GM11168 (cell line): ENCODE measurements at regions not wholly inside any gene's neighbourhood (a gene's known extent, or its start where the extent isn't known, plus 50 kb on each side); places are given as distances from the start of the nearest gene placed in this dataset.
"Not testable (repeated sequence)": the region's sequence is repeated elsewhere in the genome, so short reads cannot be mapped to it uniquely, and the experiment has no call there.

ENCODE experiments used
- in situ Hi-C: fragments of 300-500 bp; cut with MboI; formaldehyde crosslinking; loops from one replicate; pipeline ENCODE4 v1.12.0; 2022; ENCODE audit warnings: low sequenced_read_pairs; ENCODE audit not compliant: unreplicated experiment

DNA sequence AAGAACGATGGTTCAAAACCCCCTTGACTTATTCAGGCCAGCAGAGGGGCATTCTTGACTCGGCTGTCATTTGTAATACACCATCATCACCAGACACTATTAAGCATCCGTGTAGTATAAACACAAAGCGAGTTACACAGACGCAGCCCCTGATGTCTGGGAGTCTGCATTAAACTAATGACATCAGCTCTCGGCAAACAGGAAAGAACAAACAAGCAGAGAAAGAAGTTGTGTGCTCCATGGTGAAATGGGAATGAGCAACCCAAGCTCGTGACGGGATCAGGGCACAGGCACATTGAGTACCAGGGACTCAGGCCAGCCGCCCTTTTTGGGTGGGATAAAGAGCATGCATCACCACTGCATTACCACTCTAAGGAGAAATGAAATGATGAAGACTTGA lies 460.1 kb downstream of the MED13L start:
- in situ Hi-C loops = no loop called here

DNA sequence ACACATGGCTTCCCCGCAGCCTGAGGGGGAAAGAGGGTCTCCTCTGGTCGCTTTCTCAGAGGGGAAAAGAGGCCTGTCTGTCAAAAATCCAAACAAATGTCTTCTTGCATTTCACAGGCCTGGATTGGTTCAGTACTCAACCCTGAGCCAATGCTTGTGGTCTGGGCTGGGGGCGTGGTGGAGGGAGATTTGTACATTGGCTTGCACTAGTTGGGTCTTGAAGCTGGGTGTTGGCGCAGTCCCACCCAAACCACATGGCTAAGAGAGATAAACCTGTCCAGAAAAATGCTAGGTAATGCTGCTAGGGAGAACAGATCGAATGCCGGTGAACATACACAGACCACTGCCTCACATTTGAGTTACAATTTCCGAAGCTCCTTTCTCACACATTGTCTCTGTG lies 461.6 kb downstream of the MED13L start:
- in situ Hi-C loops = no loop called here

DNA sequence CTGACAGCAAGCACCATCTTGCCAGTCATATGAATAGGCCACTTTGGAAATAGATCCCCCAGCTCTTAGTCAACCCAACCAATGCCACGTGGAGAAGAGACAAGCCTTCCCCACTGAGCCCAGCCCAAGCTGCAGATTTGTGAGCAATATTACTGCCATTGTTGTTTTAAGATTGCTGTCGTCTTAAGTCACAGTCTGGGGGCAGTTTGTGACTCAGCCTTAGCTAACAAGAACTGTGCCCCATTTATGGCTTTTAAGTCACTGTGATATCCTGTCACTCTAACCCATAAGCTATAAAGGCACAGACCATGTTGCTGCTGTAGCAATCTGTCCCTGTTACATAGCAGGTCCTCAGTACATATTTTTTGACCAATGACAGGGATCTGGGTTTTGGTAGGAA lies 464.2 kb downstream of the MED13L start:
- in situ Hi-C loops = no loop called here

DNA sequence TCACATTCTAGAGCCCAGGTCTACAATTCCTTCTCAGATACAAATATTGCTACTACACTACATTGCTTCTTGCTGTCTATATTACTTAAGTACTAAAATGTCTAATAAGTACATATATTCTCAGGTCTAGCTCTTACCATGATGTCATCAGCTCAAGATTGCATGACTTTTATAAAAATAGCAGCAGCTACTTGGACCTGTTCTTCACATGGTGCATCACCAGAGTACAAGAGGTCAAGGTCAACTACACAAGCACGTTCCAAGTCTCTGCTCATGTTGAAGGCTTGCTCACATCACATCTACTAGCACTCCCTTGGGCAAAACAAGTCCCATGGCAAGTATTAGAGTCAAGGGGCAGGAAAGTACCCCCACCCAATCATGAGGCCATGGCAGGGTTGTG lies 465.6 kb downstream of the MED13L start:
- in situ Hi-C loops = no loop called here

DNA sequence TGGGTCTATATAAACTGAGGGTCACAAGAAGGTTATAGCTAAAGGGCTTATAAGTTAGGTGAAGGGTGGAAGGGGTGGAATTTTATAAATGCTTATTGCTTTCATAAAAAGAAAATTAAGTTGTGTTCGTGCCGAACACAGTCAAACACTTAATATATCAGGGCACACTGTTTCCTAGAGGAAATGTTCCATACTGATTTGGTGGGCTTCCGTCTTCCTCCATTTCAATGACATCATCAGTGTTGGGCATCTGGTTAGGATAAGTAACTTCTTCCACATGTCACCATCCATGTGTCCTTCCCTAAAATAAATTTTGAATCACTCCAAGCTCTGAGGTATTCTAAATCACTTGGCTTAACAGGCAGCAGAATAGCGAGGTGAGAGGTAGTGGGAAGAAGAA lies 466.4 kb downstream of the MED13L start:
- in situ Hi-C loops = no loop called here

DNA sequence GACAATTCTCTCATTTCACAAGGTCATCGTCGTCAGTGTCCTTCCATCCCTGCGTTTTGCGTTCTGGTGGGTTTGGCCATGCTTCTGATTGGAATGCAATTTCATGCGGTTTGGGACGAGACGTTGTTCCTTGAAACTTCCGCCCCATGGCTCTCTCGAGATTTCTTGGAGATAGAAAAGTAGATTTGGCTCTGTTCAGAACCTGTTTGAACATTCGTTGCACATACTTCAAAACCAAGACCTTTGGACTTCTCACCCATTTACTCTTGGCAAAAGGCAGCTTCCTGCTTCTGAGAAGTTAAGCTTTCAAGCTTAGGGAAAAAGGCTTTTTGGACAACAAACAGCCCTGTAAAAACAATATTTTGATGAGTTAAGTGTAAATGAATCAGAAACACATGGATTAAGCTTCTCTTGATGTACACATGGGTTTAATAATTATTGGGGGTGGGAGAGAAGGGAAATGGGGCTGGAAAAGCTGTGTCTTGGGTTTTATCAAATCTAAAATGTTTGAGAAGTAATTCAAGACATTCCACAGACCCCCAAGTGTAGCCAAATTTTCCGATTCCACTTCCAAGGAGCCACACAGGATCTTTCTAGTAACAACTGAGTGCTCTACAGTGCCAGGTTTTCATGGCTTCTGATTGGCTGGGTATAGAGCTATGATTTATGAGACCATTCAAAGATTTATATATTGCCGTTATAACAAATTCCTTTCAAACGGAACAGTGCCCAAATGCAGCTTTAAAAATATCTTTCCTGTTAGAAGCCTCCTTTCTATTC lies 467.2 kb downstream of the MED13L start:
- in situ Hi-C loops = no loop called here

DNA sequence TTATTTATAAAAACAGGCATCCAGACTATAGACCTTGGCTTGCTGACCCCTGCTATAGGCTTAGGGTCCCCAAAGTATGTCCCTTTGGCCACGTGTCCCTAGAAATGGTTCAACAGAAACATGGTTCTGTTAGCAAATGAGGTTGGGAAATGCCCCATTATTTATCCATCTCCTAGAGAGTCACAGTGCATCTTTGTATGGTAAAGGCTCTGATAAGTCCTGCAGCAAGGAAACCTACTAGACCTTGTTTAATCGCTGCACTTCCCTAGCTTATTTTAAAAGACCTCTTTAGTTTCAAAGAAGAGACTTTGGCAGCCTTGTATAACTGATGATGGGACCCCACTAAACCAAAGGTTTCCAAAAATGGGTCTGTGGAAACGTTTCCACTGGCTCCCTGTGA lies 471.5 kb downstream of the MED13L start:
- in situ Hi-C loops = no loop called here

DNA sequence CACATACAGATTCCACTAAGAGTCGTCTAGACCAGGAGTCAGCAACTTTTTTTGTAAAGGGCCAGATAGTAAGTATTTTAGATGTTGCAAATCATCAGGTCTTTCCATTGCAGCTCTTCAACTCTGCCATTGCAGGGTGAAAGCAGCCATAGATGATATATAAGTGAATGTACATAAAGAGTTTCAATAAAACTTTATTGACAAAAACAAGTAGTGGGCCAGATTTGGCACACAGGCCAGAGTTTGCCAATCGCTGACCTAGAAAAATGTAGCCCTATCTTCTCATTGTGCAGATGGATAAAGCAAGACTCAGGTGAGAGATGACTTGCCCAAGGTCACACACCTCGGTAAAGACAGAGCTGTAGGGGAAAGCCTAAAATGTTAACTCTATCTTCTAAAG lies 474.7 kb downstream of the MED13L start:
- in situ Hi-C loops = no loop called here

DNA sequence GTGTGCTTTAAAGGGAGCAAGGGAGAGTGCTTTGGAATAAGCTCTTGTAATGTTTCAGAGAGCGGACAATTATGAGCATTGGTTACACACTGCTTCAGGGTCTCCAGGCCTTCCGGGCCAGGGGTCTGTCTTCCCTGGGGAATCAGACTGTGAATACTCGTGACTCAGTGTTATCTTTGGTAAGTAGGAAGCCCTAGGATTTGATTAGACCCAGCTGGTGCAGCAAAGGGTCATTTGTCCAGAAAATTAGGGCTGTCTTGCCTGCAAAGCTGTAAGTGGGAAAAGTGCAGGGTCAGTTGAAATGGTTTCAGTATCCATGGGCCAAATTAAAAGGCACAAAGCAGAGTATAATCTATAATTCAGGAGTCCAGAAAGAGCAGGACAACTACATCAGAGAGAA lies 475.6 kb downstream of the MED13L start:
- in situ Hi-C loops = no loop called here

DNA sequence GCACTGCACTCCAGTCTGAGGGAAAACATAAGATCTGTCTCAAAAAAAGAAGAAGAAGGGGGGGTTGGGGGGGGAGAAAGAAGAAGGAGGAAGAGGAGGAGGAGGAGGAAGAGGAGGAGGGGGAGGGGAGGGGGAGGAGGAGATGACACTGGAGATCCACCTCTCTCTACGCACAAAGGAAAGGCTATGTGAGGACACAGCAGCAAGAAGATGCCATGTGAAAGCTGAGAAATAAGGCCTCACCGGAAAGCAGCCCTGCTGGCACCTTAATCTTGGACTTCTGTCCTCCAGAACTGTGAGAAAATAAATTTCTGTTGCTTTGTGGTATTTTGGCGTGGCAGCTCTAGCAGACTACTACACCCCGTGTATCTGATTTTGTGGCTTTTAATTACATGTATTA lies 477.9 kb downstream of the MED13L start:
- in situ Hi-C loops = no loop called here

DNA sequence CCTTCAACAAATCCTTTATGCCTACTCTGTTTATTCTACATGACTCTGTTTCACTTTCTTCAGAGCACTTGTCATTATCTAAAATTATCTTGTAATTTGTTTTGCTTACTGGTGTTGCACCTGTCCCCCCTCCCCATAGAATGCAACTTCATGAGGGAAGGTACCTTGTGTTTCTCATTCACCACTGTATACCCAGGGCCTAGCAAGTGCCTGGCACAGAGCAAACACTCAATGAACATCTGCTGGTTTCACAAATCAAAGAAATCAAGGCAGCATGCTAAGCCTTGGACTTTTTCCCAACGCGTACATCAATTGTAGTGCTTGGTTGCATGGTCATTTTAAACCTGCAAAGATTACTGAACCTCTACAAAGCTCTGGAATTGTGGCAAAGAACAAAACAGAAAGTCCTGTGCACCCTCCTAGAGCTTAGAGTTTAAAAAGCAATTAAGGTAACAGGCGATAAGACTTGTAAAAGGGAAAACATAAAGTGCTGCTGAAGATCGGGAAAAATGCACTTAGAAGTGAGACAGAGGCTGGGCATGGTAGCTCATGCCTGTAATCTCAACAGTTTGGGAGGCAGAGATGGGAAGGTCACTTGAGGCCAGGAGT lies 479.1 kb downstream of the MED13L start:
- in situ Hi-C loops = no loop called here

DNA sequence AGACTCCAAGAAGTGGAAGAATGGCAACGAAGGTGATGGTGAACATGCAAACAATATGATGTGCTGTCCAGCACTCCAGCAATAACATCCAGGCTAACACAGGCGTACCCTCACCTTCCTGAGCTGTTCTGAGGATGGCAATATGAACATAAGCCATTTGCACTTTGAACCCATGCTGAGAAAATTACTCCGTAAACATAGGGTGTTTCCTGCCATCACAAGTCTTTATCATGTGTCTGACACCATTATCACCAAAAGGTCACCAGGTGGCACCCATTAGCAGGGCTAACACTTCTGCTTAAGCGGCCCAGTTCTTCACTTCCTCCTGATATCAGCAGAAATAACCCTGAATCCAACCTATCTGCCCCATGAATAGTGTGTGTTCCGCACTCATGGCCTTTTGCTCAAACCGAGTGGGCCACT lies 482.8 kb downstream of the MED13L start:
- in situ Hi-C loops = no loop called here

DNA sequence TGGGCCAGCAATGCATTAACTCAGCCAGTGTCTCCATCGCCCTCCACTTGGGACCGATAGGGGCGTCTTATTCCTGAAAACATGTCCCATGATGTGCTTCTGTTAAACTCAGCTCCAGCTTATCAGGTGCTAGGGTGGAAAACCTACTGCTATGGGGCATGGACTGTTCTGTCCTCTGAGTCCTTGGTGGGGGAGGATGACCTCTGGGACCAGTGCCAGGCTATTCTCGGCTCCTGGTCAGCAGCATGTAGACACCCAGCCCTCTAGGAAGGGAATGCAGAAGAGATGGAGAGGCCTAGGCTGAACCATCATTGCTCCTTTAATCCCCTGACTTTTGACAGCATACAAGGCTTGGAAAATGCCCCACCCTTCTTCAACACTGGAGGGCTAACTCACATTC lies 486.2 kb downstream of the MED13L start:
- in situ Hi-C loops = no loop called here

DNA sequence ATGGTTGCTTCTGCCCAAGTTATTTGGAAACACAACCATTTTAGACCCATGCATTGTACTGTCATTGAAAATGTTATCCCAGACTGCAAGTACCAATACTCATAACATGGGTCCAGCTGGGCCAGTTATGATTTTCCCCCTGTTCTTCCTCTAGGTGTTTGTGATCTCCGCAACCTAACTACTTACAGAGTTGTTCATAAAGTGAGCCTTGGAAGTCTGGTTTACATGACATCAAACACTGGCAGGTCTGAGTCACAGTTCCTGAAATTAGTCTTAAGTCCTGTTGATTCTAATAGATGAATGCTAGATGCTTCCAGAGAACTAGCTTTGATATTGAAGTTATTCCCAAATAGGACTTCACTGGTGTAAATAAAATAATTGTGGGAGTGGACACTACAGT lies 487.0 kb downstream of the MED13L start:
- in situ Hi-C loops = no loop called here

DNA sequence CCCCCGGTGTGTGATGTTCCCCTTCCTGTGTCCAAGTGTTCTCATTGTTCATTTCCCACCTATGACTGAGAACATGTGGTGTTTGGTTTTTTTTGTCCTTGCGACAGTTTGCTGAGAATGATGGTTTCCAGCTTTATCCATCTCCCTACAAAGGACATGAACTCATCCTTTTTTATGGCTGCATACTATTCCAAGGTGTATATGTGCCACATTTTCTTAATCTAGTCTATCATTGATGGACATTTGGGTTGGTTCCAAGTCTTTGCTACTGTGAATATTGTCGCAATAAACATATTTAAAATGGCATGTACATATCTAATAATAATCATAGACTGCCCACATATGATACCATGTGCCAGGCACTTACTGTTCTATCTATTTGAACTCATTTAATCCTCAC lies 491.0 kb downstream of the MED13L start:
- in situ Hi-C loops = not testable (repeated sequence)

DNA sequence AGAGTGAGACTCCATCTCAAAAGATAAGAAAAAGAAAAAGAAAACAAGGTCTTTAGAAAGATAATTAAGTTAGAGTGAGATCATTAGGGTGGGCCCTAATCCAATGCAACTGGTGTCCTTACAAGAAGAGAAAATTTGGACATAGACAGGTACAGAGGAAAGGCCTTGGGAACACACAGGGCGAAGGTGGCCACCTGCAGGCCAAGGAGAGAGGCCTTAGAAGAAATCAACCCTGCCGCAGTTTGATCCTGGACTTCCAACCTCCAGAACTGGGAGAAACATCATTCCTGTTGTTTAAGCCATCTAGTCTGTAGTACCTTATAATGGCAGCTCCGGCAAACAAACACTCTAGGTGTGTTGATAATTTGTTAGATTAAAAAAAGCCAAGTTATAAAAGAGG lies 491.9 kb downstream of the MED13L start:
- in situ Hi-C loops = no loop called here

DNA sequence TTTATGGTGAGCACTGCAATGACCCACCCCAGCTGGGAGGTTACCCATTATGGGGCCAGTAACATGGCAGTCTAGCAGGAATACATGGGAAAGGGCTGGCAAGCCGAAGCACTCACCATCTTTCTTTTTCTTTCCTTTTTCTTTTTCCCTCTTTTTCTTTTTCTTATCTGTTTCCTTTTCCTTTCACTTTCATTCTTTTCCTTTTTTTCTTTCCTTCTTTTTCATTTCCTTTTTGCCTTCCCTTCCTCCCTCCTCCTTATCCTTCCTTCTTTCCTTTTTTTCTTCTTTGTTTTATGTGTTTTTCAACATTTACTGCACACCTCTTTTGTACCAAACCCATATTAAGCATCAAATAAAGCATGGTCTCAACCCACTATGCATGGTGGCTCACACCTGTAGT lies 501.1 kb downstream of the MED13L start:
- in situ Hi-C loops = no loop called here

DNA sequence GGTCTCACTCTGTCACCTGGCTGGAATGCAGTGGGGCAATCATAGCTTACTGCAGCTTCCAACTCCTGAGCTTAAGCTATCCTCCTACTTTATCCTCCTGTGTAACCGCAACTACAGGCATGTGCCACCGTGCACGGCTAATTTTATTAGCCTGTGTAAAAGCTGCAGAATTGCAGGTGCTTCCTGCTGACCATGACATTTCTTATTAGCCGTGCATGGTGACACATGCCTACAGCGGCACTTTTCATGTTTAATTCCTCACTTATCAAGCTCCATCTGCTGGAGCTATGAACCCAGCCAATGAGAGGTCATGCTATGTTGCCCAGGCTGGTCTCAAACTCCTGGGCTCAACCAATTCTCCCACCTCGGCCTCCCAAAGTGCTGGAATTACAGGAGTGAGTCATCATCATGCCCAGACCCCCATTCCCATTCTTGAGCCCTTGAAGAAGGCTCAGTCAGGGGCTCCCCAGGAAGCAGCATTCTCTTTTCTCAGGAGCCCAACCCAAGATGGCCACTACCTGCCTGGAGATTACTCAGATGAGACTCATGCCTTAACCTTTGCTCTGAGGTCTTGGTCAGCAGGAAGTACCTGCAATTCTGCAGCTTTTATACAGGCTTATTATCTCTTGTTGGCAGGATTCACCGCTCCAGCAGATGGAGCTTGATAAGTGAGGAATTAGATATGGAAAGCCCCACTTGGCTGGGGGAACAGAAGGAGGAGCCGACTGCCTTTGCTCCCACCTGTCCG lies 503.2 kb downstream of the MED13L start:
- in situ Hi-C loops = loop anchor here (25.0 kb wide), 1 partner anchor 1137 kb away; no protein-coding TSS in a partner anchor

DNA sequence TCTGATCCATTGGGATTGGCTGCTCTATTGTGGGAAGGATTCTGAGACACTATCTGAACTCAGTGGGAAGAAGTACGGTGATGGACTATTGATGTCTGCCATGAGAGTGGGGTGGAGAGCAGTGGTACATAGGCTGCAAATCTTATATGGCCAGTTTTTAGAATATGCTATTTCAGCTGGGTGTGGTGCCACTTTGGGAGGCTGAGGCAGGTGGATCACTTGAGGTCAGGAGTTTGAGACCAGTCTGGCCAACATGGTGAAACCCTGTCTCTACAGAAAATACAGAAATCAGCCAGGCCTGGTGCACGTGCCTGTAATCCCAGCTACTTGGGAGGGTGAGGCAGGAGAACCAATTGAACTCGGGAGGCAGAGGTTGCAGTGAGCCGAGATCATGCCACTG lies 505.9 kb downstream of the MED13L start:
- in situ Hi-C loops = loop anchor here (25.0 kb wide), 1 partner anchor 1134 kb away; no protein-coding TSS in a partner anchor

DNA sequence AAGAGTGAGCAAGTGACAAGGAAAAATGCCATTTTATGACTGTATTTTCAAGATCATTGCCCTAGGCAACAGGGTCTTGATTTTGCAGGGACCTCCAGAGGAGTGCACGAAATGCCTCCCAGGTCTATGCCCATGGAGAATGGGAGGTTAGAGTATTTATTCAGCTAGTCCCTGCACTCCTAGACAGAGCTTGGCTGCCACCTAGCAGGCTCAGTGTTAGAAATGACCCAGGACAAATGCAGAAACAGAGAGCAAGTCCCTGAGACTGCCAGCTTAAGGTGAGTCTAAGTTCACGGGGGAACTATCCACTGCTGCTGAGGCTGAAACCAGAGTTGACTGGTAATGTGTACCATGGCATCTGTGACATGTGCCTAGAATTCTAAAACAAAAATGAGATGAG lies 506.4 kb downstream of the MED13L start:
- in situ Hi-C loops = loop anchor here (25.0 kb wide), 1 partner anchor 1134 kb away; no protein-coding TSS in a partner anchor

DNA sequence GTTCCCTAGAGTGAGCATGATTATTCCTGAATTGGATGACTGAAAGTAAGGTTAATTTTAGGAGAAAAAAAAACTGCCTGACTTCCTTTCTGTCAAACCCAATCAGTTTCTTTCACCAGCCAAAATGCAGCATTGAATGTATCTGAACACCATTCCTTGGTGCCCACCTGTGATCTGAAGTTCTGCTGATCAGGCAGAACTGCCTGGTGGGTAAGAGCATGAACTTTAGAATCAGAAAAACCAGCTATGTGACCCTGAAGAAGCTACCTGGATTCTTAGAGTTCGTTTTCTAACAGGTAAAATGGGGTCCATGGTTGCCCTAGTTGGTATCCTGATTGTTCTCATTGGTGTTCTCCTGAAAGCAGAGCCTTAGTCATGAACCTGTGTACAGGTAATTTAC lies 506.9 kb downstream of the MED13L start:
- in situ Hi-C loops = loop anchor here (25.0 kb wide), 1 partner anchor 1133 kb away; no protein-coding TSS in a partner anchor
